Endodermal cell (in vitro differentiated cells): ENCODE measurements at regions not wholly inside any gene's neighbourhood (a gene's known extent, or its start where the extent isn't known, plus 50 kb on each side); places are given as distances from the start of the nearest gene placed in this dataset.
"Not testable (repeated sequence)": the region's sequence is repeated elsewhere in the genome, so short reads cannot be mapped to it uniquely, and the experiment has no call there.

Source experiments
- DNase-seq: peaks from one replicate; pipeline ENCODE4 v3.0.0-alpha.2; 2017
- H3K27ac ChIP-seq: 2 replicates; pipeline ENCODE4 v1.5.1; 2013; ENCODE audit warnings: mild to moderate bottlenecking, low read depth, low read length, moderate library complexity
- H3K27me3 ChIP-seq: 2 replicates; pipeline ENCODE4 v1.6.1; 2013; ENCODE audit warnings: mild to moderate bottlenecking, low read length, moderate library complexity; ENCODE audit not compliant: insufficient read depth, control insufficient read depth, poor library complexity, severe bottlenecking
- H3K36me3 ChIP-seq: 2 replicates; pipeline ENCODE4 v1.7.0; 2013; ENCODE audit warnings: mild to moderate bottlenecking, low read length, moderate library complexity; ENCODE audit not compliant: control insufficient read depth, insufficient read depth
- H3K4me1 ChIP-seq: one replicate; pipeline ENCODE4 v1.7.0; 2013; ENCODE audit warnings: low read length; ENCODE audit not compliant: control insufficient read depth, insufficient read depth
- H3K4me3 ChIP-seq: 2 replicates; pipeline ENCODE4 v1.5.1; 2013; ENCODE audit warnings: mild to moderate bottlenecking, low read length, moderate library complexity
- H3K9ac ChIP-seq: 2 replicates; pipeline ENCODE4 v1.6.1; 2013; ENCODE audit warnings: mild to moderate bottlenecking, low read length, moderate library complexity; ENCODE audit not compliant: poor library complexity, severe bottlenecking; ENCODE audit errors: extremely low read depth
- H3K9me3 ChIP-seq: 2 replicates; pipeline ENCODE4 v1.6.1; 2013; ENCODE audit warnings: mild to moderate bottlenecking, low read length, moderate library complexity; ENCODE audit not compliant: control insufficient read depth
- H3K27ac Mint-ChIP-seq: 2 replicates; pipeline ENCODE4 v1.8.0; 2020; ENCODE audit warnings: mixed read lengths
- H3K27me3 Mint-ChIP-seq: 2 replicates; pipeline ENCODE4 v1.8.0; 2021; ENCODE audit warnings: mild to moderate bottlenecking, mixed read lengths; ENCODE audit not compliant: insufficient read depth
- H3K36me3 Mint-ChIP-seq: 2 replicates; pipeline ENCODE4 v1.8.0; 2020; ENCODE audit warnings: low read depth, mixed read lengths
- H3K4me1 Mint-ChIP-seq: 2 replicates; pipeline ENCODE4 v1.8.0; 2020; ENCODE audit warnings: mixed read lengths
- H3K4me3 Mint-ChIP-seq: 2 replicates; pipeline ENCODE4 v1.8.0; 2020; ENCODE audit warnings: mild to moderate bottlenecking, moderate library complexity, mixed read lengths
- H3K9me3 Mint-ChIP-seq: 2 replicates; pipeline ENCODE4 v1.8.0; 2020; ENCODE audit warnings: mild to moderate bottlenecking, mixed read lengths
- CTCF ChIP-seq: fragments of 200-600 bp; sonication (generic); conservative IDR thresholded peaks from 2 replicates; pipeline ENCODE4 v1.5.0; 2021; ENCODE audit warnings: antibody characterized with exemption, mild to moderate bottlenecking
- WGBS, 2 experiments: methylation state at CpG; one replicate each; pipeline versions ENCODE4 v1.1.5 to v1.1.7; 2013; ENCODE audit warnings: missing lambda C conversion rate in 2 of 2, mixed read lengths in 1 of 2; ENCODE audit not compliant: insufficient coverage in 1 of 2, insufficient read length in 1 of 2; 5-methylcytosine and 5-hydroxymethylcytosine counted together

GRCh38 chr5:10102706-10103497, 146.8 kb downstream of the ATPSCKMT start:
- peaks cover 14% of the 10 kb centered on the region for H3K4me1 Mint-ChIP-seq
- Histone ChIP-seq H3K36me3 (no peaks in the 10 kb centered on the region), H3K9me3 (peaks cover 30% of the 10 kb centered on the region), H3K27me3 (no peaks in the 10 kb centered on the region), H3K4me3 (no peak overlapping the region), H3K9ac (no peak overlapping the region), H3K4me1 (no peaks in the 10 kb centered on the region), H3K27ac (peak overlapping the region; percentile 83)
- peak; percentile 86 for DNase-seq
- H3K4me3 Mint-ChIP-seq: no peak overlapping the region
- H3K27me3 Mint-ChIP-seq: no peaks in the 10 kb centered on the region
- no peak for TF ChIP-seq CTCF
- peaks cover 37% of the 10 kb centered on the region for H3K9me3 Mint-ChIP-seq
- WGBS, 2 experiments: 22 to 53% methylated on average over 3 to 9 of the region's 9 CpGs
- peak overlapping the region; percentile 76 for H3K27ac Mint-ChIP-seq
- peaks cover 15% of the 10 kb centered on the region for H3K36me3 Mint-ChIP-seq

GRCh38 chr5:10102235-10102634, 147.5 kb downstream of the ATPSCKMT start:
- not testable (repeated sequence) for H3K27me3 Mint-ChIP-seq, H3K36me3 ChIP-seq, H3K27me3 ChIP-seq, H3K9ac ChIP-seq, H3K4me3 ChIP-seq, H3K4me1 ChIP-seq, H3K4me3 Mint-ChIP-seq
- peaks cover 14% of the 10 kb centered on the region for H3K4me1 Mint-ChIP-seq
- peak overlapping the region; percentile 83 for H3K27ac ChIP-seq
- H3K27ac Mint-ChIP-seq: peak overlapping the region; percentile 76
- DNase-seq: peak; percentile 80
- peaks cover 15% of the 10 kb centered on the region for H3K36me3 Mint-ChIP-seq
- peaks cover 37% of the 10 kb centered on the region for H3K9me3 Mint-ChIP-seq
- H3K9me3 ChIP-seq: peaks cover 34% of the 10 kb centered on the region
- WGBS, 2 experiments: 67 to 75% methylated on average over 4 to 7 of the region's 7 CpGs

GRCh38 chr5:10099548-10099947, 150.1 kb downstream of the ATPSCKMT start:
- Histone ChIP-seq H3K9me3 (peaks cover 34% of the 10 kb centered on the region), H3K27me3 (no peaks in the 10 kb centered on the region), H3K36me3 (no peaks in the 10 kb centered on the region), H3K27ac (no peak overlapping the region), H3K4me1 (no peaks in the 10 kb centered on the region), H3K4me3 (peak overlapping the region; percentile 17), H3K9ac (no peak overlapping the region)
- Mint-ChIP-seq H3K36me3 (peaks cover 15% of the 10 kb centered on the region), H3K27ac (no peak overlapping the region), H3K4me1 (peaks cover 14% of the 10 kb centered on the region), H3K27me3 (no peaks in the 10 kb centered on the region), H3K9me3 (peaks cover 55% of the 10 kb centered on the region), H3K4me3 (no peak overlapping the region)
- no peak for DNase-seq
- no peak for TF ChIP-seq CTCF
- WGBS, 2 experiments: 93 to 100% methylated on average over 1 to 2 of the region's 2 CpGs
